HG03095 (cell line): ENCODE measurements at regions not wholly inside any gene's neighbourhood (a gene's known extent, or its start where the extent isn't known, plus 50 kb on each side); places are given as distances from the start of the nearest gene placed in this dataset.

Source experiments
- ATAC-seq: cut with Tn5 transposase; IDR thresholded peaks from one replicate; pipeline ENCODE4 v1.9.1; 2021; ENCODE audit warnings: moderate library complexity; ENCODE audit not compliant: unreplicated experiment

GRCh38 chr12:86373813-86374212 is 117.6 kb upstream of the MGAT4C start:
- no peak for ATAC-seq

GRCh38 chr12:86367137-86367536 is 110.9 kb upstream of the MGAT4C start:
- no peak for ATAC-seq

- no peak for ATAC-seq
These were observed 93.0 kb upstream of the MGAT4C start for GRCh38 chr12:86349196-86349595.

- ATAC-seq: no peak
These were observed 77.8 kb upstream of the MGAT4C start for GRCh38 chr12:86333955-86334522.

- ATAC-seq: no peak
These were observed 75.3 kb upstream of the MGAT4C start for GRCh38 chr12:86331457-86331856.

GRCh38 chr12:86331012-86331411 is 74.8 kb upstream of the MGAT4C start:
- ATAC-seq: no peak

GRCh38 chr12:86312232-86312631 is 56.0 kb upstream of the MGAT4C start:
- ATAC-seq: no peak
